Panc1 (cell line): ENCODE measurements at regions not wholly inside any gene's neighbourhood (a gene's known extent, or its start where the extent isn't known, plus 50 kb on each side); places are given as distances from the start of the nearest gene placed in this dataset.

ENCODE experiments used
- ATAC-seq: fragments of 200-7000 bp; cut with Tn5 transposase; 2 replicates; pipeline ENCODE4 v1.9.1; 2020; ENCODE audit warnings: mild to moderate bottlenecking, moderate library complexity
- BruUV-seq: library from RNA; stranded (reverse); fragments of 400-500 nt; replicated peaks from 2 replicates; lab custom pipeline; 2021; lab: Mats Ljungman, UMichigan
- CTCF ChIA-PET: fragments of 300-600 bp; sonication (Branson Sonifier 250); formaldehyde crosslinking; loops from one replicate; lab custom pipeline; 2022; ENCODE audit warnings: antibody characterized with exemption; lab: Charles Lee
- POLR2A ChIA-PET: fragments of 300-600 bp; sonication (Branson Sonifier 250); formaldehyde crosslinking; loops from one replicate; lab custom pipeline; 2022; ENCODE audit warnings: antibody characterized with exemption; lab: Charles Lee
- DNase-seq: peaks from one replicate; pipeline ENCODE4 v3.0.0-alpha.2; 2010; ENCODE audit warnings: low read depth, low spot score
- H3K27ac ChIP-seq: 2 replicates; pipeline ENCODE4 v1.5.1; 2011; ENCODE audit warnings: mild to moderate bottlenecking, low read length, inconsistent platforms
- H3K27me3 ChIP-seq: fragments of 200-500 bp; sonication (Bioruptor generic); 2 replicates; pipeline ENCODE4 v1.6.0; 2014; ENCODE audit warnings: low read length, inconsistent platforms; ENCODE audit not compliant: control insufficient read depth, insufficient read depth
- H3K36me3 ChIP-seq: fragments of 200-500 bp; sonication (Bioruptor generic); 2 replicates; pipeline ENCODE4 v1.5.1; 2014; ENCODE audit warnings: inconsistent platforms, mild to moderate bottlenecking, low read length, moderate library complexity; ENCODE audit not compliant: control insufficient read depth, insufficient read depth
- H3K4me1 ChIP-seq: 2 replicates; pipeline ENCODE4 v1.5.1; 2011; ENCODE audit warnings: inconsistent platforms, mild to moderate bottlenecking, low read length, moderate library complexity; ENCODE audit not compliant: control insufficient read depth, insufficient read depth
- H3K4me3 ChIP-seq, 2 experiments: 2 replicates each; pipeline ENCODE4 v1.5.1; 2011 to 2012; ENCODE audit warnings: low read depth in 2 of 2, low read length in 2 of 2, mild to moderate bottlenecking in 2 of 2, inconsistent platforms in 1 of 2, moderate library complexity in 1 of 2
- H3K9me3 ChIP-seq: fragments of 200-500 bp; sonication (Bioruptor generic); 2 replicates; pipeline ENCODE4 v1.5.1; 2014; ENCODE audit warnings: low read depth, mild to moderate bottlenecking, inconsistent platforms, low read length, moderate library complexity; ENCODE audit not compliant: control insufficient read depth, insufficient read depth
- REST ChIP-seq, 2 experiments: IDR thresholded peaks; 2 replicates each; pipeline ENCODE4 v1.6.1; 2011 to 2012; ENCODE audit warnings: low read depth in 2 of 2, control low read depth in 1 of 2, low read length in 1 of 2, mild to moderate bottlenecking in 1 of 2, moderate library complexity in 1 of 2; ENCODE audit not compliant: insufficient read depth in 1 of 2
- SIN3A ChIP-seq: IDR thresholded peaks from 2 replicates; pipeline ENCODE4 v1.6.1; 2012; ENCODE audit warnings: low read depth, mild to moderate bottlenecking, low read length, moderate library complexity, borderline replicate concordance; ENCODE audit not compliant: insufficient read depth
- TCF7L2 ChIP-seq: IDR thresholded peaks from 2 replicates; pipeline ENCODE4 v1.6.1; 2011; ENCODE audit warnings: mild to moderate bottlenecking, low read depth, low read length, inconsistent platforms
- in situ Hi-C: cut with HindIII; loops from 2 replicates; pipeline ENCODE4 v1.10.0; 2016; ENCODE audit warnings: low sequenced_read_pairs, low pct_unique_long_range_greater_than_20kb
- intact Hi-C: fragments of 100-400 bp; cut with micrococcal nuclease; formaldehyde crosslinking; loops from one replicate; pipeline ENCODE4 v1.10.0; 2022; ENCODE audit not compliant: unreplicated experiment
- TF ChIP-seq, protein P1 (sequence below): fragments of 450-650 bp; IDR thresholded peaks from 2 replicates; pipeline ENCODE4 v1.5.1; 2017; ENCODE audit warnings: mild to moderate bottlenecking

GRCh38 chr2:121099329-121100290 lies 185.4 kb downstream of the TFCP2L1 start:
- CTCF ChIA-PET = interaction anchor here (0.5 to 0.7 kb wide), 4 partner anchors 8 to 430 kb away, joined by 3 to 10 read pairs (median 3); no protein-coding TSS in a partner anchor
- H3K9me3 ChIP-seq = no peaks in the 10 kb centered on the region
- no peak for DNase-seq
- POLR2A ChIA-PET = no interaction called here
- H3K4me1 ChIP-seq = 0 out of 2 replicates have a peak, but pooled peaks cover 4% of the 10 kb centered on the region
- in situ Hi-C loops = no loop called here
- H3K27me3 ChIP-seq = peaks cover 3% of the 10 kb centered on the region; the same call in 1 of the 2 replicates
- H3K36me3 ChIP-seq = no peaks in the 10 kb centered on the region
- no TSS peak for BruUV-seq
- peak; percentile 76 for ATAC-seq
- TF ChIP-seq, protein P1, sequence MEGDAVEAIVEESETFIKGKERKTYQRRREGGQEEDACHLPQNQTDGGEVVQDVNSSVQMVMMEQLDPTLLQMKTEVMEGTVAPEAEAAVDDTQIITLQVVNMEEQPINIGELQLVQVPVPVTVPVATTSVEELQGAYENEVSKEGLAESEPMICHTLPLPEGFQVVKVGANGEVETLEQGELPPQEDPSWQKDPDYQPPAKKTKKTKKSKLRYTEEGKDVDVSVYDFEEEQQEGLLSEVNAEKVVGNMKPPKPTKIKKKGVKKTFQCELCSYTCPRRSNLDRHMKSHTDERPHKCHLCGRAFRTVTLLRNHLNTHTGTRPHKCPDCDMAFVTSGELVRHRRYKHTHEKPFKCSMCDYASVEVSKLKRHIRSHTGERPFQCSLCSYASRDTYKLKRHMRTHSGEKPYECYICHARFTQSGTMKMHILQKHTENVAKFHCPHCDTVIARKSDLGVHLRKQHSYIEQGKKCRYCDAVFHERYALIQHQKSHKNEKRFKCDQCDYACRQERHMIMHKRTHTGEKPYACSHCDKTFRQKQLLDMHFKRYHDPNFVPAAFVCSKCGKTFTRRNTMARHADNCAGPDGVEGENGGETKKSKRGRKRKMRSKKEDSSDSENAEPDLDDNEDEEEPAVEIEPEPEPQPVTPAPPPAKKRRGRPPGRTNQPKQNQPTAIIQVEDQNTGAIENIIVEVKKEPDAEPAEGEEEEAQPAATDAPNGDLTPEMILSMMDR = peak; percentile 83
- no peak for TF ChIP-seq SIN3A
- intact Hi-C loops = loop anchor here (10.0 kb wide), 2 partner anchors 225 to 255 kb away; no protein-coding TSS in a partner anchor
- H3K4me3 ChIP-seq = no peak overlapping the region
- no peak overlapping the region for H3K27ac ChIP-seq

DNA sequence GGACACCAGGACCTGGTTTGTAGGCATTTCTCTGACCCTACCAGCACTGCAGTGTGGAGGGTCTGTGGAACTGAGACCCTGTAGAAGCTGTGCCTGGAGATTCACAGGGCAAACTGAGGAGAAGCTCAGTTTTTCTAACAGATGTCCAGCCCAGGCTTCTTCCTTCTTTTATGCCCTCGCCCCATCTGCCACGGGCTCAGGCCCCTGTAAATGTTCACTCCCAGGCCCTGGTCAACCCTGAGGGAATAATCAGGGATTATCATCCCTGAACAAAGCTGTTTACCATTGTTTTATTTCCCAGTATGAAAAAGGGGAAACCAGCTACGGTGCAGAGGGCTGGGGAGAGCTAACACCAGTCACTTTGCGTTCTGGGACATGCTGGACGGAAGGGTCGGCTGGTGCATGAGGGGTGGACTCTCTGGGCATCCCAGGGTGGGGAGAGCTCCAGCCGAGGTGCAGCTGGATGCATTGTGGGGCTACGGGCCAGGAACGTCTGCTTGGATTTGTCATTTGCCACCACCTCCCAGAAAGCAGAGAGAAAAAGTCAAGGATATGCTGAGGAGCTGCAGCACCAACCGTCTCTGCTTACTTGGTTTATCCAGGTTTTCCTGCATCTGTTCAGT lies 183.8 kb downstream of the TFCP2L1 start:
- H3K9me3 ChIP-seq = no peaks in the 10 kb centered on the region
- no peak overlapping the region for H3K4me3 ChIP-seq
- DNase-seq (no peak), ATAC-seq (no peak)
- H3K27ac ChIP-seq = no peak overlapping the region
- no TSS peak for BruUV-seq
- no peaks in the 10 kb centered on the region for H3K4me1 ChIP-seq
- in situ Hi-C loops = no loop called here
- CTCF ChIA-PET = interaction anchor here (1.0 to 1.2 kb wide), 2 partner anchors 28 to 255 kb away, joined by 3 to 5 read pairs; no protein-coding TSS in a partner anchor
- intact Hi-C loops = no loop called here
- no peak for TF ChIP-seq REST (IDR thresholded peaks at IDR 0.05; ENCODE audit: insufficient read depth in 1 of 2, low read depth in 2 of 2, low read length in 1 of 2)
- TF ChIP-seq, protein P1 = no peak
- no peak for TF ChIP-seq TCF7L2
- no peak for TF ChIP-seq SIN3A
- H3K27me3 ChIP-seq = peaks cover 3% of the 10 kb centered on the region; the same call in 1 of the 2 replicates
- no peaks in the 10 kb centered on the region for H3K36me3 ChIP-seq
- POLR2A ChIA-PET = no interaction called here
